DMS79 (cell line): ENCODE measurements at regions not wholly inside any gene's neighbourhood (a gene's known extent, or its start where the extent isn't known, plus 50 kb on each side); places are given as distances from the start of the nearest gene placed in this dataset.

Source experiments
- DNase-seq: peaks from one replicate; lab custom pipeline; 2025; lab: John Stamatoyannopoulos, UW

- DNase-seq: no peak
Observed at GRCh38 chr3:34377961-34378360, 579.5 kb downstream of the PDCD6IP start.

- no peak for DNase-seq
Observed at GRCh38 chr3:34381243-34381642, 582.8 kb downstream of the PDCD6IP start.

- DNase-seq: no peak
Observed at GRCh38 chr3:34382859-34383258, 584.4 kb downstream of the PDCD6IP start.

GRCh38 chr3:34386309-34386708 lies 587.9 kb downstream of the PDCD6IP start:
- DNase-seq: no peak

GRCh38 chr3:34387826-34388564 lies 589.6 kb downstream of the PDCD6IP start:
- DNase-seq: no peak

- no peak for DNase-seq
Observed at GRCh38 chr3:34388830-34389229, 590.4 kb downstream of the PDCD6IP start.

- no peak for DNase-seq
Observed at GRCh38 chr3:34394978-34395748, 596.7 kb downstream of the PDCD6IP start.

GRCh38 chr3:34396288-34396687 lies 597.9 kb downstream of the PDCD6IP start:
- no peak for DNase-seq

- DNase-seq: no peak
Observed at GRCh38 chr3:34396956-34397355, 598.5 kb downstream of the PDCD6IP start.

GRCh38 chr3:34399401-34399800 lies 601.0 kb downstream of the PDCD6IP start:
- DNase-seq: no peak

- DNase-seq: no peak
Observed at GRCh38 chr3:34405159-34405558, 606.7 kb downstream of the PDCD6IP start.

- DNase-seq: no peak
Observed at GRCh38 chr3:34407281-34407680, 608.9 kb downstream of the PDCD6IP start.

- no peak for DNase-seq
Observed at GRCh38 chr3:34408088-34408487, 609.7 kb downstream of the PDCD6IP start.

- no peak for DNase-seq
Observed at GRCh38 chr3:34411596-34411995, 613.2 kb downstream of the PDCD6IP start.

- DNase-seq: no peak
Observed at GRCh38 chr3:34419801-34420200, 621.4 kb downstream of the PDCD6IP start.

- no peak for DNase-seq
Observed at GRCh38 chr3:34421762-34422161, 623.3 kb downstream of the PDCD6IP start.

GRCh38 chr3:34439796-34440195 lies 641.4 kb downstream of the PDCD6IP start:
- DNase-seq: no peak

GRCh38 chr3:34444137-34444536 lies 645.7 kb downstream of the PDCD6IP start:
- no peak for DNase-seq

- DNase-seq: no peak
Observed at GRCh38 chr3:34449305-34449704, 650.9 kb downstream of the PDCD6IP start.

- no peak for DNase-seq
Observed at GRCh38 chr3:34463414-34463813, 665.0 kb downstream of the PDCD6IP start.

GRCh38 chr3:34464646-34465045 lies 666.2 kb downstream of the PDCD6IP start:
- DNase-seq: no peak

- DNase-seq: no peak
Observed at GRCh38 chr3:34475851-34476250, 677.4 kb downstream of the PDCD6IP start.

- DNase-seq: no peak
Observed at GRCh38 chr3:34483311-34483887, 685.0 kb downstream of the PDCD6IP start.
